ENCODE measurements at regions not wholly inside any gene's neighbourhood (a gene's known extent, or its start where the extent isn't known, plus 50 kb on each side); places are given as distances from the start of the nearest gene placed in this dataset.

GRCh38 chr7:47724335-47724982 is 142.5 kb upstream of the TNS3 start:
- no peak for DNase-seq

GRCh38 chr7:47722126-47722525 is 140.2 kb upstream of the TNS3 start:
- DNase-seq = no peak

- no peak for DNase-seq
Measured at GRCh38 chr7:47721670-47722069, 139.8 kb upstream of the TNS3 start.

DNA sequence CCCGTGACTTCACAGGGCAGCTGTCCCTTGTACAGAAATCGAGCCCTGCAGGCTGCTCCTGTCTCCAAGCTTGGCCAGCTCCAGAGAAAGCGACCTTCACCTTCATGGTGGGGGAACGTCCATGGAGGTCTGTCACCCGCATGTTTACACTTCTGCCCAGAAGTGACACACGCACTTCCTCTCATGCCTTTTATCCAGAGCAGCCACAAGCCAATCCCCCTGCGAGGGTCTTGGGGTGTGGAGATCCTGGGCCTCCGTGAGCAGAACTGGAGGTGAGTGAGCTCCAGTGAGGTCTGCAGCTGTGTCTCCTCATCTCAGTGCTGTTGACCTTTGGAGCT is 139.0 kb upstream of the TNS3 start:
- no peak for DNase-seq

- DNase-seq = no peak
Measured at GRCh38 chr7:47720141-47720906, 138.4 kb upstream of the TNS3 start.

DNA sequence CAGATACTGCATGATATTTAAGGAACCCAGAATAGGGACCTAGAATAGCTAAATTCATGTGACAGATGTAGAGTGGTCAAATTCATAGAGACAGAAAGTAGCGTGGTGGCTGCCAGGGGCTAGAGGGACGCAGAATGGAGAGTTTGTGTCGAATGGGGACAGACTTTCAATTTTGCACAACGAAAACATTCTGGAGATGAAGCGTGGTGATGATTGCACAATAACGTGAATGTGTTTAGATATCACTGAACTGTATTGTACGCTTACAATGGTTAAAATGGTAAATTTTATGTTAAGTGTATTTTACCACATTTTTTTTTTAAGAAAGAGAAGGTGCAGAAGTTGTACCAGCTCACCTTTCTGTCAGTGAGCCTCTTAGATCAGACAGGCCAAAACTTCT is 137.8 kb upstream of the TNS3 start:
- no peak for DNase-seq

DNA sequence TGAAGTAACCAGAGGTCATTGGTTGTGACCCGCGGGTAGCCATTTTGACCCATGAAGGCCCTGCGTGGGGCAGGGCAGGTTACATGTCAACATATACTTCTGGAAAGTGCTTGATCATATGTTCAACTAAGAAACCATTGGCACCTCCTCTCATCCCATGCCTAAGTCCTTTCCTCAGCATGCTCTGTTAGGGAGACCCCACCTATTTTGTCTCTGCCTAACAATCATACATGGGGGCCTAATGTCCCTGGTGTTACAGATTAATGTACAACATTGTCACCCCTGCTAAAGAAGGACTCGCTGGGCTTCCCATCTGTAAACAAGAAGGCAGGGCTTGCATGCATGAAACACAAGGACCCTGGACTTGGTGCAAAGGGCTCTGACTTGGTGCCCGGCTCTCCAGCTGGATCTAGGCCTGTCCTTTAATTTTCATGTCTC is 133.7 kb upstream of the TNS3 start:
- no peak for DNase-seq

DNA sequence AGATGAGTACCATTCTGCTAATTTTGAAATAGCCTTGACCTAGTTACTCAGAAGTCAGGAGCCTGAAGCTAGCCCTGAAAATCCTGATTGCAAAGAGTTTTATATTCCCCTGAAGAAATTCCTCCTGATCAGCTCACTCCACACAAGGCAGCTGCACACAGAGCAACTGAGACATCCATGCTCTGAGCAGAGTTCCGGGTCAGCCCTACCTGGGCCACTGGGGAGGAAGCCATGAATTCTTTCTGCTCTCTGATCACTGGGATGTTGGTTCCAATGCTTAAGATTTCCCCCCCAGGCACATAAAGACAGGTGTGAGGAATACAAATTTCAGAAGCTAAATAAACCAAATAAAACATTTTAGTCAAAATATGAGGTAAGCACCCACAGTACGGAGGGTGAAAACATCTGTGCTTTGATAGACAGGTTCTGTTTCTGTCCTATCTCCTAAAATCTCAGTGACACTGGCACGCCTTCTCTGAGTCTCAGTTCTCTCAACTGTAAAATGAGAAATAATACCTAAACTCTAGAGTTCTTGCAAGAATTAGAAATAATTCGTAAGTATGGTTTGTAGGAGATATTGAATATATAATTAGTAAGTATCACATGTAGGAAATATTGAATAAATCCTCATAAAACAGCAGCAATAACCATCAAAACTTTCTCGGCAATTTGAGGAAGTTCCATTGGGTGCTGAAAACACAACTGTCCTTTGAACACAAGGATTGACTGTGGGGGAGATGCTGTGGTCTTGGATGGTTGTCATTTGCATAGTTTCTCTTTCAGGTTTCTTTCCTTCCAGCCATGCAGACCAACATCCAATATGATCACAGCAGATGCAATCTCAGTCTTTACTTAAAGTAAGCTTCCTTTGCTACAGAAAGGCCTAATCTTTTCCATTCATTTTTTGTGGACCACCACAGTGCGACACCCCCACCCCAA is 133.0 kb upstream of the TNS3 start:
- no peak for DNase-seq

DNA sequence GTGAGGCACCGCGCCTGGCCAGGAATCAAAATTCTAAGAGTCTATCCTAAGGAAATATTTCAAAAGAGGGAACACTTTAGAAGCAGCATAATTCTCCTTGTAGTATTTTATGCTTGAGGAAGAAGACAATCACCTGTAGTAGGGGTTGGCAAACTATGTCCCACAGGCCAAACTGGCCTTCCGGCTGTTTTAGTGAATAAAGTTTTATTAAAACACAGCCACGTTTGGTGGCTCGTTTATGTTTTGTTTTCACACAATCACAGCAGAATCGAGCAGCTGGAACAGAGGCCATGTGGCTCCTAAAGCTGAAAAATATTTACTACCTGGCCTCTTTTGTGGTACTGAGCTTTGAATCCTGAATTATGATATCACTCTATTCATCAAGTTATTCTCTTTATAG is 131.7 kb upstream of the TNS3 start:
- DNase-seq = no peak

- no peak for DNase-seq
Measured at GRCh38 chr7:47712416-47712815, 130.5 kb upstream of the TNS3 start.

- no peak for DNase-seq
Measured at GRCh38 chr7:47711776-47712175, 129.9 kb upstream of the TNS3 start.

DNA sequence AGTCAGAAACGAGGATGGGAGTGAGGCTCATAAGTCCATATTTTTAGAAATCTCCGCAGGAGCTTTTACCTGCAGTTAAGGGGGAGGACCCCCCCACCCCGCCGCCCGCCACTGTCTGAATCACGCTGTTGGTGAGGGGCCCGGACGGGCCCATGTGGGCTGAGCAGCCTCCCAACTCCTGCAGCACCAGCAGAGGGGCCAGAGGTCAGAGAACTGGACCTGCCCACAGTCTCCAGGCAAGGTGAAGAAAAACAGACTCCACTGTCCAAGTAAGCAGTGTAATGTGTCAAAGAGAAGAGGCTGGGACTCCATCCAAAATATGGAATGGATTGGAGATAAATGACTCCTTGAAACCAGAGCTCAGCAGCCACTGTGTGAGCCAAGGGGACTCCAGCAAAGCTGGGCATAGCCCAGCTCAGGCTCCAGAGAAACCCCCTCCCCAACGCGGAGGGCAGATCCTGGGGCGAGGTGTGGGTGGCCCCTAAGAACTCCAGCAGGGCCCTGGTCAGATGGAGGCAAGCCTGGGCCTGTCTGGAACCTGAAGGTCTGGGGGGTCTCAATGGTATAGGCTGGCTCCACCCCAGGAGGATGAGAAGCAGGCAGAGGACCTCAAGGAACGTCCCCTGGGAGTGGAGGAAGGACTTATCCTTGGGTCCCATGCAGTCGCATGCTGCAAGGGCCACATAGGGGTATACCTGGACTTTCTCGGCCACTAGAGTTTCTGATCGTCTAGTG is 128.5 kb upstream of the TNS3 start:
- DNase-seq = no peak

- no peak for DNase-seq
Measured at GRCh38 chr7:47709451-47709850, 127.5 kb upstream of the TNS3 start.

GRCh38 chr7:47709051-47709450 is 127.1 kb upstream of the TNS3 start:
- no peak for DNase-seq

- DNase-seq = no peak
Measured at GRCh38 chr7:47707583-47707982, 125.7 kb upstream of the TNS3 start.

GRCh38 chr7:47704936-47705335 is 123.0 kb upstream of the TNS3 start:
- DNase-seq = no peak

GRCh38 chr7:47702080-47702479 is 120.2 kb upstream of the TNS3 start:
- no peak for DNase-seq

DNA sequence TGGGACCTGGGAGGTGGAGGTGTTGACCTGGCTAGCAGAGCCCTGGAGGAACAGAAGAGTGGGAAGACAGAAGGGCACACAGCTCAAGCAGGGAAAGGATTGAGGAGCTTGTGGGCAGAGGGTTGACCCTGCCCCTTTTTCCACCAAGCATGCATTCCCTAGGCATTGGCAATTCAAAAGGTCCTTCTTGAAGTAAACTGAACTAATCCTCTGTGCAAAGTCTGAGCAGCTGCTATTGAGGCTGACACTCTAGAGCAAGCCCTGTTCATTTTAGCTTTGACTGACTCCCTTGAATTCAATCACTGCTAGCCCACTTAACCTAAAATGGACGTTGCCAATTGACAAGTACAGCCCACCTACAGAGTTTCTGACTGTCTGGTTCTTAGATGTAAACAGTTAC is 116.5 kb upstream of the TNS3 start:
- no peak for DNase-seq

- no peak for DNase-seq
Measured at GRCh38 chr7:47697543-47697942, 115.6 kb upstream of the TNS3 start.

DNA sequence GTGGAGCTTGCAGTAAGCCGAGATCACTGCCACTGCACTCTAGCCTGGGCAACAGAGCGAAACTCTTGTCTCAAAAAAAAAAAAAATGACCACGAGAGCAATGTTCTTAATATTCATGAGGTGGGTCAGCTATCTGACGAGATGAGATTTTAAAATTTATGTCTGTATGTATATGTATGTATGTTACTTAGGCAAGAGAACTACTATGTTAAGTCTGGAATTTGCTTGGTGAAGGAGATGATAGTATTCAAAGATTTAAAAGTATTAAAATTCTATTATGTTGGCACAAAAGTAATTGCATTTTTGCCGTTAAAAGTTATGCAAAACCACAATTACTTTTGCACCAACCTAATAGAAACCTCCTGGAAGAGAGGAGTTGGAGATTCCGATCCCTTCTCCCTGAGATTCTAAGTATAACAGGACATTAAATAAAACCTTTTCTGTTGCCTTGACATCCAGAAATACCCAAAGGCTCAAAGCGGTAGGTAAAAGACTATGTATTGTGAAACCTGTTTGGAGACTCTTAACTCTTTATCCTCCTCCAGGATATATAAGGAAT is 114.3 kb upstream of the TNS3 start:
- no peak for DNase-seq

- no peak for DNase-seq
Measured at GRCh38 chr7:47693216-47693615, 111.3 kb upstream of the TNS3 start.

- no peak for DNase-seq
Measured at GRCh38 chr7:47691988-47692387, 110.1 kb upstream of the TNS3 start.

Data from NCI-H1092 (cell line).